Tibial nerve (tissue), 4 donors: ENCODE measurements at regions not wholly inside any gene's neighbourhood (a gene's known extent, or its start where the extent isn't known, plus 50 kb on each side); places are given as distances from the start of the nearest gene placed in this dataset.

Source experiments
- DNase-seq, 2 donors: peaks; one replicate each; pipeline ENCODE4 v3.0.0-alpha.2; 2019; ENCODE audit warnings: low spot score in 2 of 2
- H3K27ac ChIP-seq, 4 donors: fragments of 200-600 bp; sonication (generic) in 3 of 4; one replicate each; pipeline ENCODE4 v1.5.1; 2017 to 2019; ENCODE audit warnings: mild to moderate bottlenecking in 1 of 4
- H3K27me3 ChIP-seq, 2 donors: fragments of 200-600 bp; sonication (generic) in 1 of 2; one replicate each; pipeline versions ENCODE4 v1.5.1 to v1.6.0; 2017 to 2019
- H3K36me3 ChIP-seq, 3 donors: fragments of 200-600 bp; sonication (generic); one replicate each; pipeline ENCODE4 v1.5.1; 2018 to 2019
- H3K4me1 ChIP-seq, 4 donors: fragments of 200-600 bp; sonication (generic) in 3 of 4; one replicate each; pipeline ENCODE4 v1.5.1; 2017 to 2019
- H3K4me3 ChIP-seq, 4 donors: fragments of 200-600 bp; sonication (generic) in 3 of 4; one replicate each; pipeline ENCODE4 v1.5.1; 2017 to 2019; ENCODE audit warnings: mild to moderate bottlenecking in 1 of 4, moderate library complexity in 1 of 4
- H3K9me3 ChIP-seq, 4 donors: fragments of 200-600 bp; sonication (generic) in 3 of 4; one replicate each; pipeline ENCODE4 v1.5.1; 2017 to 2019
- EP300 ChIP-seq, 2 donors: sonication (generic); formaldehyde crosslinking; IDR thresholded peaks; one replicate each; pipeline ENCODE4 v1.6.1; 2017; ENCODE audit warnings: antibody characterized with exemption in 2 of 2, mild to moderate bottlenecking in 1 of 2
- POLR2A ChIP-seq, 2 donors: fragments of 450-650 bp; IDR thresholded peaks; one replicate each; pipeline ENCODE4 v1.6.1; 2017; ENCODE audit warnings: antibody characterized with exemption in 2 of 2, mild to moderate bottlenecking in 2 of 2, moderate library complexity in 2 of 2
- WGBS, 2 donors: methylation state at CpG; one replicate each; pipeline ENCODE4 v1.1.5; 2018; 5-methylcytosine and 5-hydroxymethylcytosine counted together
- TF ChIP-seq, protein P1 (sequence below), 5 experiments: fragments of 200-600 bp in 3 of 5; fragments of 450-650 bp in 2 of 5; sonication (generic) in 3 of 5; IDR thresholded peaks; one replicate each; pipeline ENCODE4 v1.5.1; 2016 to 2019; ENCODE audit warnings: antibody characterized with exemption in 5 of 5, mild to moderate bottlenecking in 3 of 5, moderate library complexity in 2 of 5

DNA sequence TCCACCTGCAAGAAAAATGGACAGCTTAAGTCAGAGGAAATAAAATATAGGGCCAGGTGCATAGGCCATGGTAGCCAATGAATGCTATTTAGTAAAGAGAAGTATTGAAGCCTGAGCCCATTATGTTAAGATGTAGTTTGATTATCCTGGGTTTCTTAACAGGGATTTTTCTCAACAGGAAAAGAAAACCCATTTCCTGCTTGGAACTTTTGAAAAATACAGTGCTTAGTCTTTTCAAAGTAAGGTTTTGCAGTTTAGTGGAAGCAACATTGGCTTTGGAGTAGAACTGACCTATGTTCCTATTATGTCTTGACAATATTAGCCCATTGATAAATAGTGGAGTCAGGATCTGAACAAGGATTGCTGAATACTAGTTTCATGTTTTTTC lies 259.5 kb upstream of the TGFBR2 start:
- H3K4me3 ChIP-seq, result no peak overlapping the region
- no peaks in the 10 kb centered on the region for H3K9me3 ChIP-seq
- TF ChIP-seq, protein P1, sequence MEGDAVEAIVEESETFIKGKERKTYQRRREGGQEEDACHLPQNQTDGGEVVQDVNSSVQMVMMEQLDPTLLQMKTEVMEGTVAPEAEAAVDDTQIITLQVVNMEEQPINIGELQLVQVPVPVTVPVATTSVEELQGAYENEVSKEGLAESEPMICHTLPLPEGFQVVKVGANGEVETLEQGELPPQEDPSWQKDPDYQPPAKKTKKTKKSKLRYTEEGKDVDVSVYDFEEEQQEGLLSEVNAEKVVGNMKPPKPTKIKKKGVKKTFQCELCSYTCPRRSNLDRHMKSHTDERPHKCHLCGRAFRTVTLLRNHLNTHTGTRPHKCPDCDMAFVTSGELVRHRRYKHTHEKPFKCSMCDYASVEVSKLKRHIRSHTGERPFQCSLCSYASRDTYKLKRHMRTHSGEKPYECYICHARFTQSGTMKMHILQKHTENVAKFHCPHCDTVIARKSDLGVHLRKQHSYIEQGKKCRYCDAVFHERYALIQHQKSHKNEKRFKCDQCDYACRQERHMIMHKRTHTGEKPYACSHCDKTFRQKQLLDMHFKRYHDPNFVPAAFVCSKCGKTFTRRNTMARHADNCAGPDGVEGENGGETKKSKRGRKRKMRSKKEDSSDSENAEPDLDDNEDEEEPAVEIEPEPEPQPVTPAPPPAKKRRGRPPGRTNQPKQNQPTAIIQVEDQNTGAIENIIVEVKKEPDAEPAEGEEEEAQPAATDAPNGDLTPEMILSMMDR (IDR thresholded peaks at IDR 0.05), result no peak
- no peak for TF ChIP-seq POLR2A (IDR thresholded peaks at IDR 0.05)
- no peak for TF ChIP-seq EP300 (IDR thresholded peaks at IDR 0.05)
- no peak for DNase-seq
- no peak overlapping the region for H3K27ac ChIP-seq
- H3K27me3 ChIP-seq, result no peaks in the 10 kb centered on the region
- H3K4me1 ChIP-seq, result peaks cover 0 to 27% (median 0%) of the 10 kb centered on the region in 4 donors
- H3K36me3 ChIP-seq, result no peaks in the 10 kb centered on the region

DNA sequence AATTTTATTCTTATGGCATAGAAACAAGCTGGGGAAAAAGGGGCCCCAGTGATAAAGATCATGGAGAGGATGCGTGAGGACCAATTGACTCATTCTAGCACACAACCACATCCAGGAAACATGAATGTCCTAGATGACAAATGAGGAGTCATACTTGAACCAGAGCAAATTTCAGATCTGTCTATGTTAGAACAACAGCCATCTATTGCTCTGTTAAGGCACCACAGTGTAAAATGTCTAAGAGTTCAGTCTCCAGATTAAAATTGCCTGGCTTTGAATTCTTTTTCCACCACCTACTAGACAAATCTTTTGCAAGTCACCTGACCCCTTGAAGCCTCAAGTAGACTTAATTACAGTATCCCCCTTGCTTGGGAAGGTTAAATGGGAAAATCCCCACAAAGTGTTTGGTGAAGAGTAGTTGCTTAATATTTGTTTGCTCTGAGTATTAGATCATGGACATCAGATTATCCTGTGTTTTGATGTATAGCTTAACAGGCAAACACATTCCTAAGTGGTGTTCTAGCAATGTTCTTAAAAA lies 258.7 kb upstream of the TGFBR2 start:
- Histone ChIP-seq H3K27me3 (no peaks in the 10 kb centered on the region), H3K27ac (peak overlapping the region in 1 of 4 donors; percentile 15), H3K36me3 (no peaks in the 10 kb centered on the region), H3K9me3 (no peaks in the 10 kb centered on the region), H3K4me1 (peaks cover 0 to 24% (median 0%) of the 10 kb centered on the region in 4 donors), H3K4me3 (no peak overlapping the region)
- WGBS, 2 donors, result 61 to 77% methylated on average over 1 of the region's 1 CpG
- TF ChIP-seq, protein P1 (IDR thresholded peaks at IDR 0.05), result no peak
- TF ChIP-seq EP300 (IDR thresholded peaks at IDR 0.05), result no peak
- TF ChIP-seq POLR2A (IDR thresholded peaks at IDR 0.05), result no peak
- no peak for DNase-seq

DNA sequence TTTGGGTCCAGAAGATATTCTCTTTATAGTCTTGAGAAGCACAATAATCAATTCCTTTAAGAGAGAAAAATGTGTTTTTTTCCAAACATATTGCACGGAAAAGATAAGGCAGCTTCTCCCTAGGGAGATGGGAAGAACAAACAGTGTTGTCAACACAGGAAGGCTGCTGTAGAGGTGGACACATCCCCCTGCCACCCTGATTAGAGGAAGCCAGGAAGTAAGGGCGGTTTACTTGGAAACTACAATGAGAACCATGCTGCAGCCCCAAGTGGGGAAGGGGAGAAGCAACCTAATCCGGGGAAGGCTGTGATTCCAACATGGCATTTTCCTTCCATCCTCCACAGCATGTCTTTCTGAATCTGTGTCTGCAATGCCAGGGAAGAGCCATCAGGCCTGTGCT lies 256.9 kb upstream of the TGFBR2 start:
- TF ChIP-seq POLR2A (IDR thresholded peaks at IDR 0.05) (no peak), EP300 (IDR thresholded peaks at IDR 0.05) (peak in 1 of 2 donors; percentile 41)
- TF ChIP-seq, protein P1 (IDR thresholded peaks at IDR 0.05), result no peak
- Histone ChIP-seq H3K27me3 (no peaks in the 10 kb centered on the region), H3K4me3 (no peak overlapping the region), H3K36me3 (no peaks in the 10 kb centered on the region), H3K27ac (peak overlapping the region in 1 of 4 donors; percentile 50), H3K9me3 (no peaks in the 10 kb centered on the region), H3K4me1 (peaks cover 0 to 33% (median 4%) of the 10 kb centered on the region in 4 donors)
- DNase-seq, result no peak
- 76 to 82% methylated on average over 3 of the region's 3 CpGs for WGBS, 2 donors

GRCh38 chr3:30350011-30350410 lies 256.4 kb upstream of the TGFBR2 start:
- no peak for DNase-seq
- H3K27ac ChIP-seq, result peak overlapping the region in 1 of 4 donors; percentile 50
- TF ChIP-seq, protein P1 (IDR thresholded peaks at IDR 0.05), result no peak
- TF ChIP-seq POLR2A (IDR thresholded peaks at IDR 0.05) (no peak), EP300 (IDR thresholded peaks at IDR 0.05) (no peak)
- no peaks in the 10 kb centered on the region for H3K36me3 ChIP-seq
- no peaks in the 10 kb centered on the region for H3K27me3 ChIP-seq
- no peaks in the 10 kb centered on the region for H3K9me3 ChIP-seq
- 71 to 77% methylated on average over 4 of the region's 4 CpGs for WGBS, 2 donors
- H3K4me1 ChIP-seq, result peaks cover 0 to 38% (median 8%) of the 10 kb centered on the region in 4 donors
- H3K4me3 ChIP-seq, result no peak overlapping the region

DNA sequence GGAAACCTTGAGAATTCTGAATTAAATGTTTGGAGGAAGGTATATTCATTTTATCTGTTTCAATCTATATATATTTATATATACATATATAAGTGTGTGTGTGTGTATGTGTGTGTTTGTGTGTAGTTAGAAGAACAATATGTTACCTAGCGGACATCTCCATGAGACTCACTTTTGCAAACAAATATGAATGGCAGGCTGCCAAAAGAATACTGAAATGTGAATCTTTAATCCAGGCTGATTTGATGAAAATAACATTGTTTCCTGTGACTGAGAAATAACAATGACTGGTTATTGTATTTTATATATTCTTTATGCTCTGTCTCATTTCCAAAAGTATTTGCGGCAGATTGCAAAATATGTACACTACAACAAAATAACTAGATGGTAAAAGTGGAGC lies 255.5 kb upstream of the TGFBR2 start:
- Histone ChIP-seq H3K27me3 (no peaks in the 10 kb centered on the region), H3K4me1 (peaks cover 0 to 47% (median 14%) of the 10 kb centered on the region in 4 donors), H3K36me3 (no peaks in the 10 kb centered on the region), H3K27ac (no peak overlapping the region), H3K9me3 (no peaks in the 10 kb centered on the region), H3K4me3 (no peak overlapping the region)
- no peak for TF ChIP-seq POLR2A (IDR thresholded peaks at IDR 0.05)
- TF ChIP-seq, protein P1 (IDR thresholded peaks at IDR 0.05), result no peak
- TF ChIP-seq EP300 (IDR thresholded peaks at IDR 0.05), result no peak
- WGBS, 2 donors, result 74 to 89% methylated on average over 2 of the region's 2 CpGs
- no peak for DNase-seq
